GM03348 (cell line): ENCODE measurements at regions not wholly inside any gene's neighbourhood (a gene's known extent, or its start where the extent isn't known, plus 50 kb on each side); places are given as distances from the start of the nearest gene placed in this dataset.
"Not testable (repeated sequence)": the region's sequence is repeated elsewhere in the genome, so short reads cannot be mapped to it uniquely, and the experiment has no call there.

ENCODE experiments used
- DNase-seq: peaks from one replicate; pipeline ENCODE4 v3.0.0; 2012; ENCODE audit warnings: low spot score

DNA sequence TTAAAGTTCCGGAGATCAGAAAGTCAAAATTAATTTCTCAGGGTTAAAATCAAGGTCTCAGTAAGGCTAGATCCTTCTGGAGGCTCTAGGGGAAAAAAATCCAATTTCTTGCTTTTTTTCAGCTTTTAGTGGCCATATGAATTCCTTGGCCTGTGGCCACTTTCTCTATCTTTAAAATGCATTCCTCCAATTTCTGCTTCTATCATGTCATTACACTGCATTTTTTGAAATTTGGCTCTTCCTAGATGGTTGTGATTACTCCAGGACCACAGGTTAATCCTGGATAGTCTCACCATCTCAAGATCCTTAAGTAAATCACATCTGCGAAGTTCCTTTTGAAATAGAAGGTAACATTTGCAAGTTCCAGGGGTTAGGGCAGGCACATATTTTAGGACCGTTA, 1294.9 kb upstream of the CITED2 start:
- no peak for DNase-seq

DNA sequence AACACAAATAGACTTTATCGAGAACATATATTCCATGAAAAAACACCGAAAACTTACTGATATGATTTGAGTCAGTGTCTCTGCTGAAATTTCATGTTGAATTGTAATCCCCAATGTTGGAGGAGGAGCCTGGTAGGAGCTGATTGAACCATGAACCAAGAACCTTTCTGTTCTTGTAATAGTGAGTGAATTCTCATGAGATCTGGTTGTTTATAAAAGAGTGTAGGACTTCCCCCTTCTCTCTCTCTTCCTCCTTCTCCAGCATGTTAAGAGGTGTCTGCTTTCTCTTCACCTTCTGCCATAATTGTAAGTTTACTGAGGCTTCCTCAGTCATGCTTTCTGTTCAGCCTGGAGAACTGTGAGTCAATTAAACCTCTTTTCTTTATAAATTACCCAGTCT, 1289.3 kb upstream of the CITED2 start:
- DNase-seq = no peak

DNA sequence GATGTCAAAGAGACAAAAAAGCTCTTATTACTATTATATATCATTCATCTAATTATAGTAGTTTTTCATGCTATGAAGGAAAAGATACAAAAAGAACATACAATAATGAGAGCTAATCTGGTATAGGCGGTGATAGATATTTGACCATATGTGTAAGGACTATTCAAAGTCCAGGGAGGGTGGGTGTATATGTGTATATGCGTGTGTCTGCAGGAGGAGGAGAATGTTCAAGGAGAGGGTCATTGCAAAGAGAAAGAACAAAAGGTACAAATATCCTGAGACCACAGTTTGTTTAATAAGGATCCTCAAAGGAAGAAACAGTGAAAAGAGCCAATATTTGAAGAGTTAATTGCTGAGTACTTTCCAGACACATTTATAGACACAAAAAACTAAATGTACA, 1288.6 kb upstream of the CITED2 start:
- DNase-seq = no peak

DNA sequence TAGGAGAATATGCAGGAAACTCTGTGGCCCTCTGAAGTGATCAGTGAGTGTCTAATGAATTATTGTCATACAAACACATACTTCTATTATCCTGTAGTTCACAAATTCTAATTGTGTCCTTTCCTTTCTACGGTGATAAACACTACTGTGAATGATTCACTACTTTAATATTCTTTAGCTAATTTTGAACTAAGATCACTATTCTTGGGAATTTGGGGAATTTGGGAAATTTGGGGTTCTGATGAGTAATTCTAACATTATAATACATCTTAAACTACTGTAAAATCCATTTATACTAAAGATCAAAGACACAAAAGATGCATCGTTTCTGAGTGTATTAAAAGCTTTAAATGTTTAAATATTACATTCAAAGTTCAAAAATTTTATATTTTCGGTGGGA, 1287.2 kb upstream of the CITED2 start:
- peak; percentile 17 for DNase-seq

DNA sequence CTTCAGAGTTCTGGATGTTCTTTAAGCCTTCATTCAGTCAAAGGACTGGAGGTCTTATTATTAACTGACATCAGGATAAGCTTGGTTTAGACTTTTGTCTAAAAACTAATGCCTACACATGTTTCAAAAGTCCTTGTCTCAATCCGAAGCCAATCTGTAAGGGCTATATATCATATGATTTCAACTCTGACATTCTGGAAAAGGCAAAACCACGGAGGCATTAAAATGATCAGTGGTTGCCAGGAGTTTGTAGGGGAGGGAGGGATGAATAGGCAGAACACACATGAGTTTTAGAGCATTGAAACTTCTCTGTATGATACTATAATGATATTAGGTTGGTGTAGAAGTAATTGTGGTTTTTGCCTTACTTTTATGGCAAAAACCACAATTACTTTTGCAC, 1285.8 kb upstream of the CITED2 start:
- DNase-seq = no peak

DNA sequence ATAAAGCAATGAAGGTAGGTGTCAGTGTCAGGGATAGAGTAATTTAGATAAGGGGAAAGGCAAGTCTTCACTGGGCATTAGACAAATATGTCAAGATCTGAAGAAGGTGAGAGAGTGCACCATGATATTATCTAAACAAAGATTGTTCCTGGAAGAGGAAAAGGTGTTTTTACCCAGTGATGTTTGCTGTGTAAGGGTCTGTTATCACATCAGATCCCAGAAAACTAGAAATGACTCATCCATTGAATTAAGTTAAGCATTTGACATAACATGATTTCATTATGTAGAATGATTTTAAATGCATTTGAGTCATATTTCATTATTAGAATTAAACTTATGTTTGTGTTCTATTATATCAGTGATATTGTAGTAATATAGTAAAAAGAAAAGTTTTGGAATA, 1279.5 kb upstream of the CITED2 start:
- no peak for DNase-seq

DNA sequence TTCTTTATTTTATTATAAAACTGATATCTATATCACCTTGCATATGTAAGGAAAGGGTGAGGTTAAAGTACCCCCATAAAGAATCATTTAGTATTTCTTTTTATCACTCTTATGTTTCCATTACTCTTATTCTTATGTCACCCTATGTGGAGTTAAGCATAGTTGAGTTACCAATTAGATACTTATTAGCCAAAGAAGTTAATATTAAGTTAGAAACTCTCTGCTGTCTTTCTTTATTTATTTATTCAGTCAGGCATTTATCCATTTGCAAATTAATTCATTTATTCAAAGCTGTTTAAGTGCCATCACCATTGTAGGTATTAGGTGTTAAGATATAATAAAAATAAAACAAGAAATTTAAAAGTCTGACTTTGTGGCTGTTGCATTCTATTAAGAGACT, 1279.1 kb upstream of the CITED2 start:
- no peak for DNase-seq

DNA sequence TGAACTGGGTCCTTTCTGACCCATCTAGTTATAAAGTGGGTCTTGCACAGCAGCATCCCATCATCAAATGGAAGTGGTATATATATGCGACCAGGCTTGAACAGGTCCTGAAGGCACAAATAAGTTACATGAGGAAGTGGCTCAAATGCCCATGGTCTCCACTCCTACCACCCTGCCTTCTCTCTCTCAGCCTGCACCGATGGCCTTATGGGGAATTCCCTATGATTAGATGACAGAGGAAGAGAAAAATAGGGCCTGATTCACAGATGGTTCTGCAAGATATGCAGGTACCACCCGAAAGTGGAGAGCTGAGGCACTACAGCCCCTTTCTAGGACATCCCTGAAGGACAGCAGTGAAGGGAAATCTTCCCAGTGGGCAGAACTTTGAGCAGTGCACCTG, 1275.1 kb upstream of the CITED2 start:
- DNase-seq = not testable (repeated sequence)

DNA sequence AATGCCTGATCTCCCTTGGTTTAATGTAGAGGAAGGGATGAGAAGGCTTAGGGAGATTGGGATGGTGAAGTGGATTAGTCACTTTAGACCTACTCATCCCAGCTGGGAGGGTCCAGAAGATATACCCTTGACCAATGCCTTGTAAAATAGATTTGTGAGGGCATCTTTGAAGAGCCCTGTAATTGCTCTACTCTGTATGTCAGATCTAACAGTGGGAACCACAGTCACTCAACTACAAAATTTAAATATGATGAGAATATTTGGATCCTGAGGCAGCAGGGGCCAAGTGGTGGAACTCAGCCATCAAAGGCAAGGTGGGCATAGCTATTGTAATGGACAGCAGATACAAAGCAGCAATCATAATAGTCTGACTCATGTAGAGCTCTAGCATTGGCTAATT, 1272.9 kb upstream of the CITED2 start:
- DNase-seq = not testable (repeated sequence)

DNA sequence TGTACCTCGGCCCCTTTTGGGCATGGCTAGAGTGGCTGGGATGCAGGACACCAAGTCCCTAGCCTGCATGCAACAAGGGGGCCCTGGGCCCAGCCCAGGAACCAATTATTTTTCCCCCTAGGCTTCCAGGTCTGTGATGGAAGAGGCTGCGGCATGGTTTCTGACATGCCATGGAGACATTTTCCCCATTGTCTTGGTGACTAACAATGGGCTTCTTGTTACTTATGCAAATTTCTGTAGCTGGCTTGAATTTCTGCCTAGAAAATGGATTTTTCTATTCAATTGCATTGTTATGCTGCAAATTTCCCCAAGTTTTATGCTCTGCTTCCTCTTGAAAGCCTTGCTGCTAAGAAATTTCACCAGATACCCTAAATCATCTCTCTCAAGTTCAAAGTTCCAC, 1269.6 kb upstream of the CITED2 start:
- no peak for DNase-seq

DNA sequence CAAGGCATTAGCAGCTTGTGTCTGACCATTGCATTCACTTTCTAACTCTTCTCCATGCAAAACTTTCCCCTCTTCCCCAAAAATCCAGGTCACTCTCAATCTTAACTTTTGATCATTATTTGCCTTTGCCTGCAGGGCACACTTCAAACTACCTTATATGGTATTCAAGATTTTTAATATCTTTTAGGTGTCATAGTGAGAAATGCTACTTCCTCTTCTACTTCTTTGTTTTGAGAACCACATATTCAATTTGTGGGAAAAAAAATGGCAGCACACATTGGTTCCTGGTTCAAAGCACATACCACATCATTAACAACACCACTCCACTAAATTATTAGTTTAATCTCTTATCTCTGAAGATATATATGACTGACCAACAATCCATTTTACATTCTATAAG, 1267.0 kb upstream of the CITED2 start:
- no peak for DNase-seq

DNA sequence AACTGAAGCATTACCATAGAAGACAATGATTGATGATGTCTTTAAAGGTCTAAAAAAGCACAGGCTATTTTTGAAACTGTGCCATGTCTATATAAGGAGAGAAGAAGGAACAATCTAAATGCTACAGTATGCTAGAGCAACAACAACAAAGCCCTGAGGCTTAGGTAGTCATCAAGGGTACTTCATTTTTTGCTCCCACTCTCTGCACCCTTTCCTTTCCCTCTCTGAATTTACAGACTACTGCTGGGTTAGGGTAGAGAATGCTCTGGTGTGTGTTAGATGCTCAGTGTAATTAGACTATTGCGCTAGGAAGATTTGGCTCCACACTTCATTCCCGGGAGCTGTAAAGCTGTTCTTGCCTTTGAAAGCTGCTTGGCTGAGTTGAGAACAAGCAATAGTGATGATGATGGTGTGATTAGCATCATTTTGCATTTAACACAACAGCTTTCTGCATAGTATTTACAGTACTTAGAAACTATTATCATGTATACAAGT, 1262.5 kb upstream of the CITED2 start:
- no peak for DNase-seq

DNA sequence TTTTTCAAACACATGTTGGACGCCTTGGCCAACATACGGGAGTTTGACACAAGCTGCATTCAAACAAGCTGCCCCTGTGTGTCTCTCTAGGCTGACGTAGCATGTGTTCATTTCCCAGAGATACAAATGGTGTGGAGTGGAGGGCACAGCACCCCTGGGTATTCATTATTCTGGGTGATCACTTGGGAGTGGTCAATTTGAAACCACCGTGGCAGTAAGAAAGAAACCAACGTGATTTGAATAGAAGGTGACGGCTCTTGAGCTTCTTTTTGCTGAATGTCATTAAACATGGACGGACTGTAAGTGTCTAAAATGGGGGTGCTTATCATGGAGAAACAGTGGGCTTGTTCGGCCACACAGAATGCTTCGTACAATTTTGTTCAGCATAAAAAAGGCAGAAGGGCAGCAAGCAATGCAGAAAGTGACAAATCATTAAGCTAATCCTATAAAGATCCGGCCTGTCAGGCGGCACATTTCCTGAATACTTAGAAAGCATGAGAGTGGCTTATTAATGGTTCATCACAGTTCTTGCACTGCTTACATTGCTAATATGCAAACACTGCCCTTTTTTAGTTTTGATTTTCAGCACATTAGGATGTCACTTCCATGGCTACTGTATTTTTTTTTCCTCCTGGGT, 1261.9 kb upstream of the CITED2 start:
- DNase-seq = no peak

DNA sequence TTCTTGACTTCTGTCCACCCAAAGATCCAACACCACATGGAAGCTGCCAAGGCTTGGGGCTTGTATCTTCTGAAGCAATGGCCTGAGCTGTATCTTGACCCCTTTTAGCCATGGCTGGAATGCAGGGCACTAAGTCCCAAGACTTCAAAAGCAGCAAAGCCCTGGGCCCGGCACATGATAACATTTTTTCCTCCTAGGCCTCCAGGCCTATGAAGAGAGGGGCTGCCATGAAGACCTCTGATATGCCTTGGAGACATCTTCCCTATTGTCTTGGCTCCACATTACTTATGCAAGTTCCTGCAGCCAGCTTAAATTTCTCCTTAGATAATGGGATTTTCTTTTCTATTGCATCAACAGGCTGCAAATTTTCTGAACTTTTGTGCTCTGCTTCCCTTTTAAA, 1252.6 kb upstream of the CITED2 start:
- DNase-seq = no peak

DNA sequence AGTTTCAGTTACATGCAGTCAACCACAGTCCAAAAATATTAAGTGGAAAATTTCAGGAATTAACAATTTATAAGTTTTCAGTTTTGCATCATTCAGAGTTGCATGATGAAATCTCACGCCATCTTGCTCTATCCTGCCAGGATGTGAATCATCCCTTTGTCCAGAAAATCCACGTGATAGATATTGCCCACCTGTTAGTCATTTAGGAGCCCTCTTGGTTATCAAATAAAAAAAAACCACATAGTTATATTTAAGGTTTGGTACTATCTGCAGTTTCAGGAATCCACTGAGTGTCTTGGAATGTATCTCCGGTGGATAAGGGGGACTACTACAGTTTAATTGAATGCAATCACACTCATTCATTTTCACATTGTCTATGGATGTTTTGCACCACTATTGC, 1249.0 kb upstream of the CITED2 start:
- peak; percentile 46 for DNase-seq

DNA sequence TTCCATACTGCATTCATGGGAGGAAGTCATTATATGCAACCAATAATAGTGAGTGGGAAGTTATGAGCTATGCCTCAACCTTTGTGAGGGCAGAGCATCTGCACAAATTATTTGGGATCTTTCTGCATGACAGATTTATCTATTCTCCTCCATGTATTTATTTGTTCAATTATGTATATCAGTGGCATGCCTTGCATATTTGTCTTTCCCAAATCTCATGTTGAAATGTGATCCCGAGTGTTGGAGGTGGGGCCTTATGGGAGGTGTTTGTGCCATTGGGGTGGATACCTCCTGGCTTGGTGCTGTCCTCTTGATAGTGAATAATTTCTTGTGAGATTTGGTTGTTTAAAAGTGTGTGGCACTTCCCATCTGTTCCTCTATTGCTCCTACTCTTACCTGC, 1246.0 kb upstream of the CITED2 start:
- no peak for DNase-seq

DNA sequence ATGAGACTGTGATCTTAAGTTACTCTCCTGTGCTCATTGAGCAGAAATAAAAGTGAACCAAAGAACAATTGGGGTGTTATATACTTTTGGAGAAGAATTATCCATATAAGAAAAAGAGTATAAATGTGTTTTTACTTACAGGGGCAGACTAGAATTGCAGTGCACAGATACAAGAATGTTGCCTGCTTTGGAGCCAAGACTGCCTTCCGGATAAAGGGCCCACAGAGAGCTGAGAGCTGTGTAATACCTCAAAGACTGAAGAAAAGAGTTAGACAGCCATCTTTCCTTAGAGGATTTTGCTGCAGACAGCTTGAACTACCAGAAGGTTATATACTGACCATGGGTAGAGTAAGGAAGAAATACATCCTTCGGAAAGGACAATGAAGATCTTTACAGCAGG, 1235.5 kb upstream of the CITED2 start:
- no peak for DNase-seq

DNA sequence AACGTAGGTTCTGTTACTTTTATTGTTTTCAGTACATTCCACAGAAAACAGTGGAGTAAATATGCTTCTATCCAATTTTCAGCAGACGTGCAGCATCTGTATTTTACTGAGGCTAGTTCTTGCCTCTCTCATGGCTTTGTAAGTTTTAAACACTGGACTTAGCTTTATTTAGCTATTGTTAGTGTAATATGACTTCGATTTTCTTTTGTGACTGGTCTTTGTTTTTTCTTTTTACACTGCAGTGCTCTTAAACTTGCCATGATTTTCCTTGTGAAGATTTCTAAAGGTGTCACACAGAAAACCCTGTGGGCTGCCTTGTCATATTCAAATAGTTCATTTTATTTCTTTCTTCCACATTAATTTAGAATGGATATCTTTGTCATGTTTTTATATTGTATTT, 1234.9 kb upstream of the CITED2 start:
- no peak for DNase-seq

DNA sequence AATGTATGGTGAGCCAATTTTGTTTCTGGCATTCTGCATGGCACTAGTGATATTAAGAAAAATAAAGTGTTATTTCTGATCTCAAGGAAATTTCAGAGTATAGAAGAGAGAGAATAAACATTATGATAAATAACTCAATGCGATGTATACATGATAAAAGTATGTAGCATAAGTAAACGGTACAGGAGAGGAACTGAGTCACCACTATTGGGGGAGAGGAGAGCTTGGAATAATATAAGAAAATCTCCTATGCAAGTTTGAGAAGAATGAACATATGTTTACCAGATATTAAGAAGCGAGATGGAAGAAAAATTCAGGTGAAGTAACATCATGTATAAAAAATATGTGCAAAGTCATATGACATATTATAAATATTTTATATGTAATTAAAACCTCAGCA, 1230.3 kb upstream of the CITED2 start:
- DNase-seq = no peak

DNA sequence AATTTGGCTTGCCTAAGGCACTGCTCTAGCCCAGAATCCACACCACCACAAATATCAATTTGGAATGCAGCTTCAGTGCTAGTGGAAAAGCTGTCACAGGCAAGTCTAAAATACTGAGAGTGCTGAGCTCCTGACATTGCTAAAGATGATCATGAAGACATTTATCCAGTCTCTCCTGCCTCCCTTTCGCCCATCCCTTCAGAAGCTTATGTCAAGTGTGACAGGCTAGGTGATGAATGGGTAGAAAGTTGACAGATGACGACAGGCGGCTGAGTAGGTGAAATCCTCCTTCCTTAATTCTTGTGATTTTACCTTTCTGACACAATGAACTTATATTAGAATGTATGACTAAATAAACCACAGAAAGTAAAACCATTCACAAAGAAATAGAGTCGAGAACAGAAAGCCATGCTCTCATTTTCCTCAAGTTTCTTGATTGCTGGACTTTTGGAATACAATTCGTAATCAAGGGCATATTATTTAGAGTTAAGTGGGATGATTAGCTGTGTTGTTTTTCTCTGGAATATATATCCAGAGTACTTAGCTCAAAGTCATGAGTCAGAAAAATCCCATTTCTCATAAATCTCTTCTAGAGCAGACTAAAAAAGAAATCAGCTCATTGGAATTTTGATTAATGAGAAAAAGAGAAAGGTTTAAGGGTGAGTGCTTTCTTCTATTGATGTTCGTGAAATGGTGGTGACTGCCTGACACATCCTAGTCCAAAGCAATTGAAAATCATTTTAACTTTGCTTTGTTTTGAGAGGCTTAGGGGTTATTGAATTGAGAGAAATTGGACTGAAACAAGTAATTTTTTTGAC, 1228.2 kb upstream of the CITED2 start:
- no peak for DNase-seq

DNA sequence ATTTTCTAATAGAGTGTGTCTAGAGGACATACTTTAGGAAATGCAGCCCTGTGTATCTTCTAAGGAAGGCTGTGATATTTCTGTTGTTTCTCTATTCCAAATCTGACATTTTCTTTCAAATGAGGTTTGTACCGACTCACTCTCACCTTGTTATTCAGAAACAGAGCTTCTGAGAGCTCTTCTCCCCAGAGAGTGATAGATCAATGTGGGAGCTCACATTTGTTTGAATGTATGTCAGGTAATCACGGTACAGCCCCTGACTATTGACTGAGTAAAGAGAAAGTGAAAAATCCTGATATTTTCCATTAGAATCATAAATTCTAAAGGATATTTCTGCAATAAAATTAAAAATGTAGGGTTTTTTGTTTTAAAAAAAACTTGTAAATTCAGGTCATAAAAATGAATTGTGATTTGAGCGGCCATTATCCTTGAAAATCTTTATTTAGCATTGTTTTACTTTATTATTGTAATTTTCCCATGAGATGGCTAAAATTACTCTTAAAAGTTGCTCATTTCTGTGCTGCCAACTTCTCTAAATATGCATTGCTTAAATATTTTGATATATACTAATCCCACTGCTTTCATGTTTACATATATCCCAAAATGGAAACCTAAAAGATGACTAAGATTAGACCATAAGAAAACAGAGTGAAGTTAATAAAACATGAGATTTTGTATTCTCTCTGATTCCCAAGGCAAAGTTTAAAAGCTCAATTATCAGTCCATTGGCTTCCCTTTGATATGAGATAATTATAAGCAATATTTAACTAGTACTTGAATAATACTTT, 1226.8 kb upstream of the CITED2 start:
- no peak for DNase-seq

DNA sequence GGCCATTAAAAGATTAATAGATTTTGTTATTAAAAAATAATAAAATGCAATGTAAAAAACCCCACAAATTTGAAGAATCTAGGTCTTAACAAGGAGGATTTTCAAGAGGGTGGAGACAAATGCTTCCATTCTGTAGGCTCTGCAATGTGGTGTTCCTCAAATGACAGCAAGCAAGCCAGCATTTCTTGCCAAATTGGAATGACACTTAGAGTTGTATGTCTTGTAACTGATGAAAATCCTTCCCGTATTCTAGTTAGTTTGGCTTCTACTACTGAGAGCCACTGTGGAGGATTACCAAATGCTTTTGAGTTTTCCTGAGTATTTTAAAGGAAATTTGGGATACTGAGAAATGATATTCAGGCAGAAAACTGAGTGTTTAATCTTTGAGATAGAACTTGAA, 1225.5 kb upstream of the CITED2 start:
- no peak for DNase-seq

DNA sequence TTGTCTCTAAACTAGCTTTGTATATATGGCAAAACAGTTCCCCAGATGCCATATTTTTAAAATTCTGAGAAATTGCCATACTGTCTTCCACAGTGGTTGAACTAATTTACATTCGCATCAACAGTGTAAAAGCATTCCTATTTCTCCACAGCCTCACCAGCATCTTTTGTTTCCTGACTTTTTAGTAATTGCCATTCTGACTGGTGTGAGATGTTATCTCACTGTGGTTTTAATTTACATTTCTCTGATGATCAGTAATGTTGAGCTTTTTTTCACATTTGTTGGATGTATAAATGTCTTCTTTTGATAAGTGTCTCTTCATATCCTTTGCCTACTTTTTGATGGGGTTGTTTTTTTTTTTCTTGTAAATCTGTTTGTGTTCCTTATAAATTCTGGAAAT, 1222.7 kb upstream of the CITED2 start:
- no peak for DNase-seq
